ENCODE measurements at regions not wholly inside any gene's neighbourhood (a gene's known extent, or its start where the extent isn't known, plus 50 kb on each side); places are given as distances from the start of the nearest gene placed in this dataset.

GRCh38 chr10:10872764-10873163 is 144.9 kb upstream of the CELF2 start:
- TF ChIP-seq, protein P1, sequence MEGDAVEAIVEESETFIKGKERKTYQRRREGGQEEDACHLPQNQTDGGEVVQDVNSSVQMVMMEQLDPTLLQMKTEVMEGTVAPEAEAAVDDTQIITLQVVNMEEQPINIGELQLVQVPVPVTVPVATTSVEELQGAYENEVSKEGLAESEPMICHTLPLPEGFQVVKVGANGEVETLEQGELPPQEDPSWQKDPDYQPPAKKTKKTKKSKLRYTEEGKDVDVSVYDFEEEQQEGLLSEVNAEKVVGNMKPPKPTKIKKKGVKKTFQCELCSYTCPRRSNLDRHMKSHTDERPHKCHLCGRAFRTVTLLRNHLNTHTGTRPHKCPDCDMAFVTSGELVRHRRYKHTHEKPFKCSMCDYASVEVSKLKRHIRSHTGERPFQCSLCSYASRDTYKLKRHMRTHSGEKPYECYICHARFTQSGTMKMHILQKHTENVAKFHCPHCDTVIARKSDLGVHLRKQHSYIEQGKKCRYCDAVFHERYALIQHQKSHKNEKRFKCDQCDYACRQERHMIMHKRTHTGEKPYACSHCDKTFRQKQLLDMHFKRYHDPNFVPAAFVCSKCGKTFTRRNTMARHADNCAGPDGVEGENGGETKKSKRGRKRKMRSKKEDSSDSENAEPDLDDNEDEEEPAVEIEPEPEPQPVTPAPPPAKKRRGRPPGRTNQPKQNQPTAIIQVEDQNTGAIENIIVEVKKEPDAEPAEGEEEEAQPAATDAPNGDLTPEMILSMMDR (IDR thresholded peaks at IDR 0.05), result no peak
- no peak for TF ChIP-seq EZH2 (IDR thresholded peaks at IDR 0.05)

Measured in neural progenitor cell (in vitro differentiated cells).